ENCODE measurements at regions not wholly inside any gene's neighbourhood (a gene's known extent, or its start where the extent isn't known, plus 50 kb on each side); places are given as distances from the start of the nearest gene placed in this dataset.

DNA sequence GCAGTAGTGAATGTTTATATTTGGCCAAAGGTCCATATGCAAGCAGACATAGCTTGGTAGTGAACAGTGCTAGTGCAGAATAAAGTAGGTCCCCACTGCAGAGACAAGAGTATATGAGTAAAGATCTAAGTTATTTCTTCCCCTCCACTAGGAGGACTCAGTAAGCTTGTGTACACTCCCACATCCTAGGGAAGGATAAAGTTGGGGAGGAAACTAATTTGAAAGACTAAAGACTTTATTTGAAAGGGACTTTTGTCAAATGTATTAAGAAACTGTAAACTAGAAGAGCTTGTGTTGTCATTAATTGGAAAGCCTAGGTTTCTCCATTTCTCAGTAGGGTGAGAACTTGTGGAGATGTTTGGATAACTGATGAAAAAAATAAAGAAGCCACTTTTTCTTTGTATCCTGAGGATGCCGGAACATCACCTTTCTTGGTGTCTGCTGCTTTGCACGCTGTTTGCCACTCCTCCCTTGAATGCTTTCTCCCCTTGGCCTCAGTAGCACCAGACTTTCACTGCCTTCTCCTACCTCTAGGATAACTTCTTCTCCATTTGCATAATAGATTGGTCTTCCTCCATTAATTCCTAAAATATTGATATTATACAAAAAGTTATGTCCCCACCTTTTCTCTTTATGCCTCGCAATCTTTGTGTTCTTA lies 329.0 kb downstream of the PARP8 start:
- TF ChIP-seq EZH2phosphoT487 (conservative IDR thresholded peaks at IDR 0.05; ENCODE audit: low read length): no peak
- TF ChIP-seq, protein P1, sequence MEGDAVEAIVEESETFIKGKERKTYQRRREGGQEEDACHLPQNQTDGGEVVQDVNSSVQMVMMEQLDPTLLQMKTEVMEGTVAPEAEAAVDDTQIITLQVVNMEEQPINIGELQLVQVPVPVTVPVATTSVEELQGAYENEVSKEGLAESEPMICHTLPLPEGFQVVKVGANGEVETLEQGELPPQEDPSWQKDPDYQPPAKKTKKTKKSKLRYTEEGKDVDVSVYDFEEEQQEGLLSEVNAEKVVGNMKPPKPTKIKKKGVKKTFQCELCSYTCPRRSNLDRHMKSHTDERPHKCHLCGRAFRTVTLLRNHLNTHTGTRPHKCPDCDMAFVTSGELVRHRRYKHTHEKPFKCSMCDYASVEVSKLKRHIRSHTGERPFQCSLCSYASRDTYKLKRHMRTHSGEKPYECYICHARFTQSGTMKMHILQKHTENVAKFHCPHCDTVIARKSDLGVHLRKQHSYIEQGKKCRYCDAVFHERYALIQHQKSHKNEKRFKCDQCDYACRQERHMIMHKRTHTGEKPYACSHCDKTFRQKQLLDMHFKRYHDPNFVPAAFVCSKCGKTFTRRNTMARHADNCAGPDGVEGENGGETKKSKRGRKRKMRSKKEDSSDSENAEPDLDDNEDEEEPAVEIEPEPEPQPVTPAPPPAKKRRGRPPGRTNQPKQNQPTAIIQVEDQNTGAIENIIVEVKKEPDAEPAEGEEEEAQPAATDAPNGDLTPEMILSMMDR (IDR thresholded peaks at IDR 0.05; ENCODE audit: insufficient read depth, low read length, poor library complexity, severe bottlenecking): no peak
- Histone ChIP-seq H3K4me2 (ENCODE audit: low read depth, low read length, poor library complexity, severe bottlenecking) (no peak overlapping the region), H3K36me3 (ENCODE audit: low read length) (no peaks in the 10 kb centered on the region), H3K9me3 (ENCODE audit: insufficient read depth, low read length) (no peaks in the 10 kb centered on the region), H2AFZ (ENCODE audit: low read depth, low read length, severe bottlenecking) (no peak overlapping the region), H3F3A (ENCODE audit: insufficient read depth) (no peaks in the 10 kb centered on the region), H3K79me2 (ENCODE audit: insufficient read depth, low read length) (no peaks in the 10 kb centered on the region), H3K9ac (ENCODE audit: low read length) (no peak overlapping the region), H3K27ac (ENCODE audit: low read depth, low read length) (no peak overlapping the region), H3K27me3 (ENCODE audit: low read length) (0 out of 2 replicates have a peak, but pooled peaks cover 2% of the 10 kb centered on the region), H3K9me2 (replicated peaks; ENCODE audit: insufficient read depth, low read length) (no peaks in the 10 kb centered on the region), H3K4me3 (ENCODE audit: insufficient read depth, low read length, poor library complexity, severe bottlenecking) (no peak overlapping the region), H4K20me1 (ENCODE audit: low read depth, low read length) (no peaks in the 10 kb centered on the region)

DNA sequence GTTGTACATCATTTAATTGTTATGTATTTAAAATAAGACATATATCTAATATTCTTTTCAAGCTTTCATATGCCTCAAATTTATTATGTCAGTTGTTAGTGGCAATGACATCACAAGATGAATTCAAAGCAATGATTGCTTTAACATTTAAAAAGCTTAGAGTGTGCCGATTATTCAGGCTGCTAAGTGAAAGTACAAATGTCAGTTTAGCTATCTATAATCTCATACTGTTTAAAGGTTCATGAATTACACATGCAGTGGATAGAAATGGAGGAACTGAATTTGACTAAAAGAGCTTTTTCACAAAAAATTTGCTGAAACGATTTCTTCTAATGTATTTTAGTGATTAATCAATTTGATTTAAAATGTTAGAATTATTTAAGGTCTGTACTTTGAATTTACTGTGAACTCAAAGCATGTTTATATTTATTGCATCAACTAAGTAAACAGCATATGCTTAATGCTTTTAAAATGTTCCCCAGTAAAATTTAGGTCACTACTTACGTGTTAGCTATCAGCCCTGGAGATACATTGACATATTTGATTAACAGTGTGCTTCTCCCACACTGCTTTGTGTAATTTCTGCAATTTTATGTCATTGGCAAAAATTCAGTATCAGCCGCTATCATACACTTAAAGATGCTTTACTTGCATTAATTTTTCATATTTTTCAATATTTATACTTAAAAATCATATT lies 334.9 kb downstream of the PARP8 start:
- Histone ChIP-seq H3K27me3 (ENCODE audit: low read length) (0 out of 2 replicates have a peak, but pooled peaks cover 2% of the 10 kb centered on the region), H3K27ac (ENCODE audit: low read depth, low read length) (no peak overlapping the region), H4K20me1 (ENCODE audit: low read depth, low read length) (no peaks in the 10 kb centered on the region), H2AFZ (ENCODE audit: low read depth, low read length, severe bottlenecking) (no peak overlapping the region), H3K9ac (ENCODE audit: low read length) (no peak overlapping the region), H3K79me2 (ENCODE audit: insufficient read depth, low read length) (no peaks in the 10 kb centered on the region), H3K4me3 (ENCODE audit: insufficient read depth, low read length, poor library complexity, severe bottlenecking) (no peak overlapping the region), H3K36me3 (ENCODE audit: low read length) (no peaks in the 10 kb centered on the region), H3K9me3 (ENCODE audit: insufficient read depth, low read length) (no peaks in the 10 kb centered on the region), H3K4me2 (ENCODE audit: low read depth, low read length, poor library complexity, severe bottlenecking) (no peak overlapping the region), H3F3A (ENCODE audit: insufficient read depth) (no peaks in the 10 kb centered on the region), H3K9me2 (replicated peaks; ENCODE audit: insufficient read depth, low read length) (no peaks in the 10 kb centered on the region)
- TF ChIP-seq, protein P1 (IDR thresholded peaks at IDR 0.05; ENCODE audit: insufficient read depth, low read length, poor library complexity, severe bottlenecking): no peak
- no peak for TF ChIP-seq EZH2phosphoT487 (conservative IDR thresholded peaks at IDR 0.05; ENCODE audit: low read length)

DNA sequence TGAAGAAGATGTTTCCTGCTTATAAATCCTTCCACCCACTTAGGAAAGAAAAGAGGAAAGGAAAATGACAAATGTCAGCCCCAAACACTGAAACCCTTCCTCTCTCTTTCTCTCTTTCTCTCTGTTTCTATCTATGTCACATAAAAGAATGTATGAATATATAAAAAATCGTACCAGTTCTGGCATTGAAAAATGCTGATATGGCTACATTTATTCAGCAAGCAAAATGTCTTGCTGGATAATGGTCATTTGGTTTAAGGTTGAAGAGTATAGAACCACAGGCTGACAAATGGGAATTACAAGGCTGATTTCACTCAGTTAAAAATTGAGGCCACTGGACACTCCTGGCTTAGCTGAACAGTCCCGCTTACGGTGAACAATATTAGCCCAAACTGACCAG lies 335.9 kb downstream of the PARP8 start:
- no peaks in the 10 kb centered on the region for H3K27me3 ChIP-seq (ENCODE audit: low read length)
- no peaks in the 10 kb centered on the region for H3K36me3 ChIP-seq (ENCODE audit: low read length)
- H3K4me2 ChIP-seq (ENCODE audit: low read depth, low read length, poor library complexity, severe bottlenecking): no peak overlapping the region
- TF ChIP-seq, protein P1 (IDR thresholded peaks at IDR 0.05; ENCODE audit: insufficient read depth, low read length, poor library complexity, severe bottlenecking): no peak
- TF ChIP-seq EZH2phosphoT487 (conservative IDR thresholded peaks at IDR 0.05; ENCODE audit: low read length): no peak
- no peaks in the 10 kb centered on the region for H3K9me3 ChIP-seq (ENCODE audit: insufficient read depth, low read length)
- no peaks in the 10 kb centered on the region for H4K20me1 ChIP-seq (ENCODE audit: low read depth, low read length)
- H3K9ac ChIP-seq (ENCODE audit: low read length): no peak overlapping the region
- no peak overlapping the region for H2AFZ ChIP-seq (ENCODE audit: low read depth, low read length, severe bottlenecking)
- H3K79me2 ChIP-seq (ENCODE audit: insufficient read depth, low read length): no peaks in the 10 kb centered on the region
- no peak overlapping the region for H3K4me3 ChIP-seq (ENCODE audit: insufficient read depth, low read length, poor library complexity, severe bottlenecking)
- H3K27ac ChIP-seq (ENCODE audit: low read depth, low read length): no peak overlapping the region
- H3F3A ChIP-seq (ENCODE audit: insufficient read depth): no peaks in the 10 kb centered on the region
- no peaks in the 10 kb centered on the region for H3K9me2 ChIP-seq (replicated peaks; ENCODE audit: insufficient read depth, low read length)
